HEK293 (cell line): ENCODE measurements at regions not wholly inside any gene's neighbourhood (a gene's known extent, or its start where the extent isn't known, plus 50 kb on each side); places are given as distances from the start of the nearest gene placed in this dataset.

ENCODE experiments used
- TF ChIP-seq, protein P1 (sequence below): fragments of 450-650 bp; formaldehyde crosslinking; optimal IDR thresholded peaks from 2 replicates; pipeline ENCODE3; 2016; ENCODE audit warnings: missing biosample characterization, mild to moderate bottlenecking, missing genetic modification characterization
- TF ChIP-seq, protein P2 (sequence below): fragments of 450-650 bp; formaldehyde crosslinking; IDR thresholded peaks from 2 replicates; pipeline ENCODE4 v1.5.1; 2016; ENCODE audit warnings: missing biosample characterization, missing genetic modification characterization

DNA sequence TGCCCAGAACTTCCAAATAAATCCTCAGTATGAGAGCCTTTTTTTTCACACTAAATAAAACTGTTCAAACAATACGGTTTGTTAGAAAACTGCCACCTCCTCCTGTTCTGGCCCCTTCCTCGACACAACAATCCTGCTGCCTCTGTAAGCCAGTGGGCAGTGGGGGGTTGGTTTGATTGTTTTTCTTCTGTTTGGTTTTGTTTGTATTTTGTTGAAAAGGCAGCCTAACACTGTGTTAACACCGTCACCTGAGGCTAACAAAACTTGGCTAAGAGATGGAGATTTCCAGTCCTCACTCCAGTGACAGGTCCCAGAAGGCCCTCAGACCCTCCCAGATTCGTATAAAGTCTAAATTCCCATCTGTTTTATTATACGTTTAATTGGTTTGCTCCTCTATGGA lies 402.1 kb downstream of the ZNF521 start:
- TF ChIP-seq, protein P1, sequence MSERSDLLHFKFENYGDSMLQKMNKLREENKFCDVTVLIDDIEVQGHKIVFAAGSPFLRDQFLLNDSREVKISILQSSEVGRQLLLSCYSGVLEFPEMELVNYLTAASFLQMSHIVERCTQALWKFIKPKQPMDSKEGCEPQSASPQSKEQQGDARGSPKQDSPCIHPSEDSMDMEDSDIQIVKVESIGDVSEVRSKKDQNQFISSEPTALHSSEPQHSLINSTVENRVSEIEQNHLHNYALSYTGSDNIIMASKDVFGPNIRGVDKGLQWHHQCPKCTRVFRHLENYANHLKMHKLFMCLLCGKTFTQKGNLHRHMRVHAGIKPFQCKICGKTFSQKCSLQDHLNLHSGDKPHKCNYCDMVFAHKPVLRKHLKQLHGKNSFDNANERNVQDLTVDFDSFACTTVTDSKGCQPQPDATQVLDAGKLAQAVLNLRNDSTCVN (tag by site-specific recombination), result no peak
- TF ChIP-seq, protein P2, sequence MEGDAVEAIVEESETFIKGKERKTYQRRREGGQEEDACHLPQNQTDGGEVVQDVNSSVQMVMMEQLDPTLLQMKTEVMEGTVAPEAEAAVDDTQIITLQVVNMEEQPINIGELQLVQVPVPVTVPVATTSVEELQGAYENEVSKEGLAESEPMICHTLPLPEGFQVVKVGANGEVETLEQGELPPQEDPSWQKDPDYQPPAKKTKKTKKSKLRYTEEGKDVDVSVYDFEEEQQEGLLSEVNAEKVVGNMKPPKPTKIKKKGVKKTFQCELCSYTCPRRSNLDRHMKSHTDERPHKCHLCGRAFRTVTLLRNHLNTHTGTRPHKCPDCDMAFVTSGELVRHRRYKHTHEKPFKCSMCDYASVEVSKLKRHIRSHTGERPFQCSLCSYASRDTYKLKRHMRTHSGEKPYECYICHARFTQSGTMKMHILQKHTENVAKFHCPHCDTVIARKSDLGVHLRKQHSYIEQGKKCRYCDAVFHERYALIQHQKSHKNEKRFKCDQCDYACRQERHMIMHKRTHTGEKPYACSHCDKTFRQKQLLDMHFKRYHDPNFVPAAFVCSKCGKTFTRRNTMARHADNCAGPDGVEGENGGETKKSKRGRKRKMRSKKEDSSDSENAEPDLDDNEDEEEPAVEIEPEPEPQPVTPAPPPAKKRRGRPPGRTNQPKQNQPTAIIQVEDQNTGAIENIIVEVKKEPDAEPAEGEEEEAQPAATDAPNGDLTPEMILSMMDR, result no peak
